ENCODE measurements at regions not wholly inside any gene's neighbourhood (a gene's known extent, or its start where the extent isn't known, plus 50 kb on each side); places are given as distances from the start of the nearest gene placed in this dataset.
"Not testable (repeated sequence)": the region's sequence is repeated elsewhere in the genome, so short reads cannot be mapped to it uniquely, and the experiment has no call there.

DNA sequence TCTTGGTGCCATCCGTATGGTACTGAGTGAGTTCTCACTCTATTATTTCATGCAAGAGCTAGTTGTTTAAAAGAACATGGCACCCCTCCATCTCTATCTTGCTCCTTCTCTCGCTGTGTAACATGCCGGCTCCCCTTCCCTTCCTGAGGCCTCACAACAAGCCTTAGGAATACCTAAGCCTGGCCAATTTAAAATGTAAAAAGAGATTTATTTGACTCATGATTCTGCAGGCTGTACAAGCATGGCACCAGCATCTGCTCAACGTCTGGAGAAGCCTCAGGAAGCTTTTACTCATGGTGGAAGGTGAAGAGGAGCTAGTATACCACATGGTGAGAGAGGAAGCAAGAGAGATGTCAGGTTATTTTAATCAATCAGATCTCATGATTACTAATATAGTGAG is 90.4 kb upstream of the NUDT10 start:
- Histone ChIP-seq H3K9me3 (peaks cover 5% of the 10 kb centered on the region), H3K4me1 (ENCODE audit: low read depth) (no peaks in the 10 kb centered on the region), H3K4me3 (no peak overlapping the region), H3K36me3 (ENCODE audit: low read depth) (no peaks in the 10 kb centered on the region)
- TF ChIP-seq, protein P1, sequence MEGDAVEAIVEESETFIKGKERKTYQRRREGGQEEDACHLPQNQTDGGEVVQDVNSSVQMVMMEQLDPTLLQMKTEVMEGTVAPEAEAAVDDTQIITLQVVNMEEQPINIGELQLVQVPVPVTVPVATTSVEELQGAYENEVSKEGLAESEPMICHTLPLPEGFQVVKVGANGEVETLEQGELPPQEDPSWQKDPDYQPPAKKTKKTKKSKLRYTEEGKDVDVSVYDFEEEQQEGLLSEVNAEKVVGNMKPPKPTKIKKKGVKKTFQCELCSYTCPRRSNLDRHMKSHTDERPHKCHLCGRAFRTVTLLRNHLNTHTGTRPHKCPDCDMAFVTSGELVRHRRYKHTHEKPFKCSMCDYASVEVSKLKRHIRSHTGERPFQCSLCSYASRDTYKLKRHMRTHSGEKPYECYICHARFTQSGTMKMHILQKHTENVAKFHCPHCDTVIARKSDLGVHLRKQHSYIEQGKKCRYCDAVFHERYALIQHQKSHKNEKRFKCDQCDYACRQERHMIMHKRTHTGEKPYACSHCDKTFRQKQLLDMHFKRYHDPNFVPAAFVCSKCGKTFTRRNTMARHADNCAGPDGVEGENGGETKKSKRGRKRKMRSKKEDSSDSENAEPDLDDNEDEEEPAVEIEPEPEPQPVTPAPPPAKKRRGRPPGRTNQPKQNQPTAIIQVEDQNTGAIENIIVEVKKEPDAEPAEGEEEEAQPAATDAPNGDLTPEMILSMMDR (IDR thresholded peaks at IDR 0.05): no peak
- ATAC-seq: no peak
- no peak for DNase-seq
- intact Hi-C loops (cut with DNase I, micrococcal nuclease): no loop called here

DNA sequence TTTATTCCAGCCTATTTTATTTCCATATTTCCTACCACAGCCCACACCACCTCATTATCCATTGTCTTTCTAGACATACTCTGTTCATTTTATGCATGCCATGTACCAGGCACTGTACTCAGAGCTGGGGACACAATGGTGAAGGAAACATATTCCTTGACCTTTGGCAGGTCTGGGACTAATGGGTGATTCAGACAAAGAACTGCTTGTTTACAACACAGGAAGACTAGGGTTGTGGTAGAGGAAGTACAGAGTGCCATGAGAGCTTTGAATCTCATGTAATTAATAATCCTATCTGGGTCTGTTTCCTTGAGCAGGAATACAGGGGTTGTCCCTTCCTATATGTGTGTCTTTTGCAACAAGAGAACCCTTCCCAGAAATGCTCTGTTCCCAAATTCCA is 75.1 kb upstream of the NUDT10 start:
- intact Hi-C loops (cut with DNase I, micrococcal nuclease): no loop called here
- Histone ChIP-seq H3K4me3 (no peak overlapping the region), H3K36me3 (ENCODE audit: low read depth) (no peaks in the 10 kb centered on the region), H3K9me3 (no peaks in the 10 kb centered on the region), H3K4me1 (ENCODE audit: low read depth) (no peaks in the 10 kb centered on the region)
- DNase-seq (no peak), ATAC-seq (no peak)
- TF ChIP-seq, protein P1 (IDR thresholded peaks at IDR 0.05): no peak

DNA sequence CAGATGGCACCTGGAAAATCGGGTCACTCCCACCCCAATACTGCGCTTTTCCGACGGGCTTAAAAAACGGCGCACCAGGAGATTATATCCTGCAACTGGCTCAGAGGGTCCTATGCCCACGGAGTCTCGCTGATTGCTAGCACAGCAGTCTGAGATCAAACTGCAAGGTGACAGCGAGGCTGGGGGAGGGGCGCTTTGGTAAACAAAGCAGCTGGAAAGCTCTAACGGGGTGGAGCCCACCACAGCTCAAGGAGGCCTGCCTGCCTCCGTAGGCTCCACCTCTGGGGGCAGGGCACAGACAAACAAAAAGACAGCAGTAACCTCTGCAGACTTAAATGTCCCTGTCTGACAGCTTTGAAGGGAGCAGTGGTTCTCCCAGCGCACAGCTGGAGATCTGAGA is 70.4 kb upstream of the NUDT10 start:
- H3K9me3 ChIP-seq; ATAC-seq; intact Hi-C loops (cut with DNase I, micrococcal nuclease); H3K4me3 ChIP-seq; H3K4me1 ChIP-seq (ENCODE audit: low read depth); H3K36me3 ChIP-seq (ENCODE audit: low read depth); DNase-seq: not testable (repeated sequence)

GRCh38 chrX:51272638-51273037 is 60.0 kb upstream of the NUDT10 start:
- TF ChIP-seq, protein P1 (IDR thresholded peaks at IDR 0.05): no peak

GRCh38 chrX:51281758-51282318 is 50.8 kb upstream of the NUDT10 start:
- H3K4me1 ChIP-seq (ENCODE audit: low read depth): no peaks in the 10 kb centered on the region
- H3K4me3 ChIP-seq: no peak overlapping the region
- no peak for DNase-seq
- H3K9me3 ChIP-seq: no peaks in the 10 kb centered on the region
- ATAC-seq: no peak
- no peaks in the 10 kb centered on the region for H3K36me3 ChIP-seq (ENCODE audit: low read depth)
- intact Hi-C loops (cut with DNase I, micrococcal nuclease): no loop called here
- TF ChIP-seq, protein P1 (IDR thresholded peaks at IDR 0.05): no peak

More at GRCh38 chrX:51272638-51273037, 60.0 kb upstream of the NUDT10 start:
- Histone ChIP-seq H3K36me3 (ENCODE audit: low read depth) (no peaks in the 10 kb centered on the region), H3K9me3 (no peaks in the 10 kb centered on the region), H3K4me3 (no peak overlapping the region), H3K4me1 (ENCODE audit: low read depth) (no peaks in the 10 kb centered on the region)
- no peak for ATAC-seq
- intact Hi-C loops (cut with DNase I, micrococcal nuclease): no loop called here
- no peak for DNase-seq

All from mucosa of descending colon (tissue), 3 donors.